CD4-positive, CD25-positive, alpha-beta regulatory T cell (primary cell): ENCODE measurements at regions not wholly inside any gene's neighbourhood (a gene's known extent, or its start where the extent isn't known, plus 50 kb on each side); places are given as distances from the start of the nearest gene placed in this dataset.

Experiments
- ATAC-seq, 2 donors: fragments of 150-1000 bp; cut with Tn5 transposase; one replicate each; pipeline ENCODE4 v1.10.0; 2021; ENCODE audit warnings: low read depth in 2 of 2, moderate number of reproducible peaks in 2 of 2, moderate library complexity in 1 of 2
- DNase-seq, 3 donors: peaks; one replicate each; pipeline versions ENCODE4 v3.0.0 to v3.0.0-alpha.2; 2012 to 2022; ENCODE audit warnings: mixed read lengths in 1 of 3
- H3K27ac ChIP-seq: one replicate; pipeline ENCODE4 v1.7.0; 2013; ENCODE audit warnings: mild to moderate bottlenecking, low read length; ENCODE audit not compliant: insufficient read depth, poor library complexity, severe bottlenecking
- H3K27me3 ChIP-seq: one replicate; pipeline ENCODE4 v1.7.0; 2013; ENCODE audit warnings: low read length; ENCODE audit not compliant: control insufficient read depth, insufficient read depth
- H3K36me3 ChIP-seq: one replicate; pipeline ENCODE4 v1.7.0; 2013; ENCODE audit warnings: mild to moderate bottlenecking, low read length, moderate library complexity; ENCODE audit not compliant: control insufficient read depth, insufficient read depth
- H3K4me1 ChIP-seq: 2 replicates; pipeline ENCODE4 v1.7.0; 2013; ENCODE audit warnings: mild to moderate bottlenecking, low read length; ENCODE audit not compliant: insufficient read depth, control insufficient read depth, poor library complexity, severe bottlenecking
- H3K4me3 ChIP-seq: one replicate; pipeline ENCODE4 v1.7.0; 2013; ENCODE audit warnings: low read depth, mild to moderate bottlenecking, low read length, moderate library complexity
- H3K9me3 ChIP-seq, 2 experiments: 1 replicate in 1 of 2; 2 replicates in 1 of 2; pipeline ENCODE4 v1.7.0; 2013; ENCODE audit warnings: low read length in 2 of 2, mild to moderate bottlenecking in 1 of 2, moderate library complexity in 1 of 2; ENCODE audit not compliant: control insufficient read depth in 2 of 2
- H3K27ac Mint-ChIP-seq, 3 donors: one replicate each; pipeline ENCODE4 v1.8.0; 2020 to 2022; ENCODE audit warnings: mild to moderate bottlenecking in 3 of 3, mixed read lengths in 3 of 3, moderate library complexity in 2 of 3
- H3K27me3 Mint-ChIP-seq: one replicate; pipeline ENCODE4 v1.8.0; 2022; ENCODE audit warnings: mild to moderate bottlenecking, mixed read lengths
- H3K36me3 Mint-ChIP-seq: one replicate; pipeline ENCODE4 v1.8.0; 2020; ENCODE audit warnings: mixed read lengths
- H3K4me1 Mint-ChIP-seq, 4 donors: one replicate each; pipeline ENCODE4 v1.8.0; 2020 to 2022; ENCODE audit warnings: mixed read lengths in 4 of 4, mild to moderate bottlenecking in 1 of 4
- H3K4me3 Mint-ChIP-seq, 4 donors: one replicate each; pipeline ENCODE4 v1.8.0; 2020 to 2022; ENCODE audit warnings: mild to moderate bottlenecking in 4 of 4, mixed read lengths in 4 of 4, moderate library complexity in 3 of 4
- H3K9me3 Mint-ChIP-seq, 7 donors: one replicate each; pipeline ENCODE4 v1.8.0; 2020 to 2022; ENCODE audit warnings: mixed read lengths in 7 of 7, mild to moderate bottlenecking in 3 of 7, moderate library complexity in 2 of 7

- Histone ChIP-seq H3K27me3 (no peaks in the 10 kb centered on the region), H3K4me3 (no peak overlapping the region), H3K9me3 (no peaks in the 10 kb centered on the region), H3K27ac (no peak overlapping the region), H3K36me3 (no peaks in the 10 kb centered on the region), H3K4me1 (no peaks in the 10 kb centered on the region)
- DNase-seq (no peak), ATAC-seq (no peak)
- H3K36me3 Mint-ChIP-seq, result no peaks in the 10 kb centered on the region
- no peaks in the 10 kb centered on the region for H3K4me1 Mint-ChIP-seq
- H3K27me3 Mint-ChIP-seq, result peaks cover 20% of the 10 kb centered on the region
- peaks cover 0 to 1% (median 0%) of the 10 kb centered on the region in 7 donors for H3K9me3 Mint-ChIP-seq
- no peak overlapping the region for H3K4me3 Mint-ChIP-seq
- H3K27ac Mint-ChIP-seq, result no peak overlapping the region
Observed at GRCh38 chr4:151835467-151835866, 74.7 kb upstream of the GATB start.

GRCh38 chr4:151833174-151833573 lies 72.4 kb upstream of the GATB start:
- no peak for ATAC-seq
- H3K27me3 ChIP-seq, result peaks cover 5% of the 10 kb centered on the region
- Mint-ChIP-seq H3K27me3 (peaks cover 19% of the 10 kb centered on the region), H3K9me3 (peaks cover 0 to 1% (median 0%) of the 10 kb centered on the region in 7 donors), H3K4me1 (no peaks in the 10 kb centered on the region), H3K27ac (no peak overlapping the region), H3K4me3 (no peak overlapping the region), H3K36me3 (no peaks in the 10 kb centered on the region)
- no peak overlapping the region for H3K4me3 ChIP-seq
- DNase-seq, result no peak
- no peaks in the 10 kb centered on the region for H3K4me1 ChIP-seq
- no peak overlapping the region for H3K27ac ChIP-seq
- no peaks in the 10 kb centered on the region for H3K9me3 ChIP-seq
- H3K36me3 ChIP-seq, result no peaks in the 10 kb centered on the region

- Mint-ChIP-seq H3K27me3 (peaks cover 12% of the 10 kb centered on the region), H3K4me3 (no peak overlapping the region), H3K9me3 (peaks cover 0 to 5% (median 0%) of the 10 kb centered on the region in 7 donors), H3K4me1 (no peaks in the 10 kb centered on the region), H3K27ac (no peak overlapping the region), H3K36me3 (no peaks in the 10 kb centered on the region)
- no peak overlapping the region for H3K27ac ChIP-seq
- H3K27me3 ChIP-seq, result peaks cover 5% of the 10 kb centered on the region
- no peak overlapping the region for H3K4me3 ChIP-seq
- DNase-seq (no peak), ATAC-seq (no peak)
- no peaks in the 10 kb centered on the region for H3K4me1 ChIP-seq
- H3K36me3 ChIP-seq, result no peaks in the 10 kb centered on the region
- no peaks in the 10 kb centered on the region for H3K9me3 ChIP-seq
Observed at GRCh38 chr4:151831526-151831925, 70.7 kb upstream of the GATB start.

- Histone ChIP-seq H3K27ac (no peak overlapping the region), H3K4me3 (no peak overlapping the region), H3K27me3 (peaks cover 5% of the 10 kb centered on the region), H3K36me3 (no peaks in the 10 kb centered on the region), H3K4me1 (no peaks in the 10 kb centered on the region), H3K9me3 (no peaks in the 10 kb centered on the region)
- no peaks in the 10 kb centered on the region for H3K36me3 Mint-ChIP-seq
- no peak overlapping the region for H3K27ac Mint-ChIP-seq
- DNase-seq (no peak), ATAC-seq (no peak)
- peaks cover 8% of the 10 kb centered on the region for H3K27me3 Mint-ChIP-seq
- H3K4me1 Mint-ChIP-seq, result no peaks in the 10 kb centered on the region
- H3K9me3 Mint-ChIP-seq, result peaks cover 0 to 5% (median 0%) of the 10 kb centered on the region in 7 donors
- H3K4me3 Mint-ChIP-seq, result no peak overlapping the region
Observed at GRCh38 chr4:151830168-151830567, 69.4 kb upstream of the GATB start.

GRCh38 chr4:151829309-151829708 lies 68.5 kb upstream of the GATB start:
- ATAC-seq (no peak), DNase-seq (no peak)
- no peak overlapping the region for H3K27ac ChIP-seq
- H3K9me3 ChIP-seq, result no peaks in the 10 kb centered on the region
- H3K9me3 Mint-ChIP-seq, result peaks cover 0 to 5% (median 0%) of the 10 kb centered on the region in 7 donors
- H3K4me3 Mint-ChIP-seq, result no peak overlapping the region
- no peaks in the 10 kb centered on the region for H3K4me1 Mint-ChIP-seq
- no peak overlapping the region for H3K4me3 ChIP-seq
- no peaks in the 10 kb centered on the region for H3K36me3 ChIP-seq
- no peaks in the 10 kb centered on the region for H3K36me3 Mint-ChIP-seq
- peaks cover 8% of the 10 kb centered on the region for H3K27me3 Mint-ChIP-seq
- H3K27ac Mint-ChIP-seq, result no peak overlapping the region
- H3K27me3 ChIP-seq, result peaks cover 5% of the 10 kb centered on the region
- H3K4me1 ChIP-seq, result no peaks in the 10 kb centered on the region

- no peak overlapping the region for H3K4me3 Mint-ChIP-seq
- DNase-seq (no peak), ATAC-seq (no peak)
- H3K36me3 Mint-ChIP-seq, result no peaks in the 10 kb centered on the region
- no peak overlapping the region for H3K27ac Mint-ChIP-seq
- Histone ChIP-seq H3K27me3 (peaks cover under 1% of the 10 kb centered on the region), H3K9me3 (no peaks in the 10 kb centered on the region), H3K27ac (no peak overlapping the region), H3K4me3 (no peak overlapping the region), H3K36me3 (no peaks in the 10 kb centered on the region), H3K4me1 (no peaks in the 10 kb centered on the region)
- H3K27me3 Mint-ChIP-seq, result peaks cover 9% of the 10 kb centered on the region
- no peaks in the 10 kb centered on the region for H3K4me1 Mint-ChIP-seq
- H3K9me3 Mint-ChIP-seq, result peaks cover 0 to 5% (median 0%) of the 10 kb centered on the region in 7 donors
Observed at GRCh38 chr4:151824656-151825055, 63.8 kb upstream of the GATB start.

GRCh38 chr4:151822331-151822730 lies 61.5 kb upstream of the GATB start:
- no peaks in the 10 kb centered on the region for H3K9me3 ChIP-seq
- no peaks in the 10 kb centered on the region for H3K4me1 ChIP-seq
- no peak for DNase-seq
- Mint-ChIP-seq H3K27ac (no peak overlapping the region), H3K9me3 (peaks cover 0 to 5% (median 0%) of the 10 kb centered on the region in 7 donors), H3K4me1 (no peaks in the 10 kb centered on the region), H3K36me3 (no peaks in the 10 kb centered on the region), H3K4me3 (no peak overlapping the region), H3K27me3 (peaks cover 13% of the 10 kb centered on the region)
- H3K4me3 ChIP-seq, result no peak overlapping the region
- no peaks in the 10 kb centered on the region for H3K27me3 ChIP-seq
- H3K36me3 ChIP-seq, result no peaks in the 10 kb centered on the region
- no peak for ATAC-seq
- no peak overlapping the region for H3K27ac ChIP-seq

- H3K4me3 ChIP-seq, result no peak overlapping the region
- H3K4me1 ChIP-seq, result no peaks in the 10 kb centered on the region
- H3K27me3 ChIP-seq, result no peaks in the 10 kb centered on the region
- DNase-seq (no peak), ATAC-seq (no peak)
- Mint-ChIP-seq H3K27me3 (peaks cover 13% of the 10 kb centered on the region), H3K9me3 (peaks cover 0 to 3% (median 0%) of the 10 kb centered on the region in 7 donors), H3K4me3 (no peak overlapping the region), H3K36me3 (no peaks in the 10 kb centered on the region), H3K4me1 (no peaks in the 10 kb centered on the region), H3K27ac (no peak overlapping the region)
- no peaks in the 10 kb centered on the region for H3K9me3 ChIP-seq
- H3K27ac ChIP-seq, result no peak overlapping the region
- H3K36me3 ChIP-seq, result no peaks in the 10 kb centered on the region
Observed at GRCh38 chr4:151820004-151820403, 59.2 kb upstream of the GATB start.
